Peyer's patch (tissue), 4 donors: ENCODE measurements at regions not wholly inside any gene's neighbourhood (a gene's known extent, or its start where the extent isn't known, plus 50 kb on each side); places are given as distances from the start of the nearest gene placed in this dataset.

Source experiments
- DNase-seq, 3 donors: peaks; one replicate each; pipeline ENCODE4 v3.0.0-alpha.2; 2017 to 2019
- H3K27ac ChIP-seq, 4 donors: fragments of 200-600 bp; sonication (generic); one replicate each; pipeline ENCODE4 v1.5.1; 2016 to 2019
- H3K27me3 ChIP-seq, 2 donors: fragments of 200-600 bp; sonication (generic); one replicate each; pipeline ENCODE4 v1.5.1; 2019
- H3K36me3 ChIP-seq, 3 donors: fragments of 200-600 bp; sonication (generic); one replicate each; pipeline ENCODE4 v1.5.1; 2016 to 2019
- H3K4me1 ChIP-seq, 4 donors: fragments of 200-600 bp; sonication (generic); one replicate each; pipeline ENCODE4 v1.5.1; 2016 to 2019
- H3K4me3 ChIP-seq, 4 donors: fragments of 200-600 bp; sonication (generic); 1 replicate in 3 of 4; 2 replicates in 1 of 4; pipeline ENCODE4 v1.5.1; 2016 to 2019; ENCODE audit warnings: mild to moderate bottlenecking in 1 of 4
- H3K9me3 ChIP-seq, 4 donors: fragments of 200-600 bp; sonication (generic); one replicate each; pipeline ENCODE4 v1.5.1; 2016 to 2019; ENCODE audit warnings: mild to moderate bottlenecking in 1 of 4
- CTCF ChIP-seq, 6 experiments: fragments of 450-650 bp in 4 of 6; fragments of 200-600 bp in 2 of 6; sonication (generic) in 1 of 6; IDR thresholded peaks; one replicate each; pipeline ENCODE4 v1.5.1; 2017 to 2019; ENCODE audit warnings: antibody characterized with exemption in 6 of 6, mild to moderate bottlenecking in 3 of 6, moderate library complexity in 1 of 6
- POLR2A ChIP-seq, 2 donors: fragments of 450-650 bp; IDR thresholded peaks; one replicate each; pipeline ENCODE4 v1.5.1; 2017; ENCODE audit warnings: antibody characterized with exemption in 2 of 2, mild to moderate bottlenecking in 2 of 2, moderate library complexity in 2 of 2

- Histone ChIP-seq H3K9me3 (no peaks in the 10 kb centered on the region), H3K4me1 (no peaks in the 10 kb centered on the region), H3K36me3 (no peaks in the 10 kb centered on the region), H3K27ac (no peak overlapping the region), H3K4me3 (no peak overlapping the region), H3K27me3 (no peaks in the 10 kb centered on the region)
- no peak for TF ChIP-seq CTCF (IDR thresholded peaks at IDR 0.05)
- no peak for TF ChIP-seq POLR2A (IDR thresholded peaks at IDR 0.05)
- DNase-seq: no peak
Observed at GRCh38 chr5:21236104-21236503, 1248.1 kb upstream of the CDH18 start.

- H3K36me3 ChIP-seq: no peaks in the 10 kb centered on the region
- no peaks in the 10 kb centered on the region for H3K9me3 ChIP-seq
- H3K4me1 ChIP-seq: no peaks in the 10 kb centered on the region
- no peak overlapping the region for H3K27ac ChIP-seq
- H3K27me3 ChIP-seq: no peaks in the 10 kb centered on the region
- no peak overlapping the region for H3K4me3 ChIP-seq
- no peak for TF ChIP-seq CTCF (IDR thresholded peaks at IDR 0.05)
- no peak for TF ChIP-seq POLR2A (IDR thresholded peaks at IDR 0.05)
- DNase-seq: no peak
Observed at GRCh38 chr5:21225223-21226064, 1237.4 kb upstream of the CDH18 start.

- H3K27ac ChIP-seq: no peak overlapping the region
- H3K27me3 ChIP-seq: no peaks in the 10 kb centered on the region
- TF ChIP-seq CTCF (IDR thresholded peaks at IDR 0.05) (no peak), POLR2A (IDR thresholded peaks at IDR 0.05) (no peak)
- peaks cover 0 to 6% (median 0%) of the 10 kb centered on the region in 4 donors for H3K9me3 ChIP-seq
- no peaks in the 10 kb centered on the region for H3K4me1 ChIP-seq
- no peak for DNase-seq
- H3K36me3 ChIP-seq: no peaks in the 10 kb centered on the region
- no peak overlapping the region for H3K4me3 ChIP-seq
Observed at GRCh38 chr5:21221616-21222015, 1233.6 kb upstream of the CDH18 start.

GRCh38 chr5:21219966-21220365 is 1232.0 kb upstream of the CDH18 start:
- Histone ChIP-seq H3K27me3 (no peaks in the 10 kb centered on the region), H3K4me1 (no peaks in the 10 kb centered on the region), H3K36me3 (no peaks in the 10 kb centered on the region), H3K27ac (no peak overlapping the region), H3K9me3 (peaks cover 0 to 6% (median 0%) of the 10 kb centered on the region in 4 donors), H3K4me3 (no peak overlapping the region)
- TF ChIP-seq POLR2A (IDR thresholded peaks at IDR 0.05) (no peak), CTCF (IDR thresholded peaks at IDR 0.05) (no peak)
- DNase-seq: no peak

- H3K27ac ChIP-seq: no peak overlapping the region
- no peaks in the 10 kb centered on the region for H3K36me3 ChIP-seq
- H3K9me3 ChIP-seq: peaks cover 0 to 6% (median 0%) of the 10 kb centered on the region in 4 donors
- DNase-seq: no peak
- no peak overlapping the region for H3K4me3 ChIP-seq
- no peaks in the 10 kb centered on the region for H3K4me1 ChIP-seq
- TF ChIP-seq CTCF (IDR thresholded peaks at IDR 0.05) (no peak), POLR2A (IDR thresholded peaks at IDR 0.05) (no peak)
- no peaks in the 10 kb centered on the region for H3K27me3 ChIP-seq
Observed at GRCh38 chr5:21219251-21219650, 1231.3 kb upstream of the CDH18 start.
